NCI-H2107 treated with DMSO at 0.1 percent for 48 hours (cell line): ENCODE measurements at regions not wholly inside any gene's neighbourhood (a gene's known extent, or its start where the extent isn't known, plus 50 kb on each side); places are given as distances from the start of the nearest gene placed in this dataset.

Experiments used
- DNase-seq: peaks from one replicate; lab custom pipeline; 2025; ENCODE audit not compliant: unreplicated experiment; lab: John Stamatoyannopoulos, UW

- DNase-seq, result no peak
Measured at GRCh38 chr16:13545271-13545670, 374.7 kb upstream of the ERCC4 start.

- no peak for DNase-seq
Measured at GRCh38 chr16:13550254-13550653, 369.7 kb upstream of the ERCC4 start.

DNA sequence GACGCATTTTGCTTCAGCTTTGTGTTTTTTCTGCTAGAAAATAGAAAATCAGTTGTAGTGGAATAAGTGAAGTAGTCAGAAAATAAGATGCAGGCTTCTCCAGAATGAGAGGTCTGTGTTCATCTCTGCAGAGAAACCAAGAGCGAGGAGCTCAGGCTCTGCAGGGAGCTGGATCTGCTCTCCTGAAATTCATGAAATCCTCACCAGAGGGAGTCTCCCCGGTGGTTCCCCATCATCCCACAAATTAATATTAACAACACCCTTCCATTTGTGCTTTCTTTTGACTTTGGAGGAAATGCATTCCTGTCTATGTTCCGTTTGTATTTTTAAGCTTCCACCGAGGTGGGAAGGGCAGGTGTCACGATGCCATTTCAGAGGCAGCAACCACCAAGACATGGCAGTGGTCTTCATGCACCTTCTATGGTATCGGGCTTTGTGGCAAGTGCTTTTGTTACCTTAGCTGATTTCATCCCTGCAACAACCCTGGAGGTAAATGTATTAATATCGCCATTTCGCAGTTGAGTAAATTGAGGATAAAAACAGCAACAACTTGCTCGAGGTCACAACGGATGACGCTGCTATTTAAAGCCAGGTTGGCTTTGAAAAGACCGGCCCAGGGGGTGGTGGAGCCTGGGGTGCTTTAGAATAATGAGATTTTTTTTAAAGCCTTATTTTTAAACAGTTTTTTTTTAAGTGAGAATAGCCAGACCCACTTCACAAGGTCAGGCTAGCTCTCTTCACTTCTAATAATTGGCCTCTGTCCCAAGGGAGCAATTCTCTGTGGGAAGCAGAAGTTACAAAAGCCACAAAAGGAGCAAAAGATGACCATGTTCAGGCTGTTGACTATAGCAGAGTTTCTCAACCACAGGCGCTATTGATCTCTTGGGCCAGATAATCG lies 367.6 kb upstream of the ERCC4 start:
- DNase-seq, result no peak

DNA sequence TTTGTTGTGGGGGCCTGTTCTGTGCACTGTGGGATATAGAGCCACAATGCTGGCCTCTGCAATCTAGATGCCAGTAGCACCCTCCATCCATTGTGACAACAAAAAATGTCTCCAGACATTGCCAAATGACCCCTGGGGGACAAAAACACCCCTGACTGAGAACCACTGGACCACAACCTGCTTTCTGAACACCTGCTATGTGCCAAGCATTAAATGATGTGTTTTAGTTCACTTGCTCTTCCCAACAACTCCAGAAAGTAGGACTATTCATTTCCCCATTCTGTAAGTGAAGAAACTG lies 367.0 kb upstream of the ERCC4 start:
- DNase-seq, result no peak

DNA sequence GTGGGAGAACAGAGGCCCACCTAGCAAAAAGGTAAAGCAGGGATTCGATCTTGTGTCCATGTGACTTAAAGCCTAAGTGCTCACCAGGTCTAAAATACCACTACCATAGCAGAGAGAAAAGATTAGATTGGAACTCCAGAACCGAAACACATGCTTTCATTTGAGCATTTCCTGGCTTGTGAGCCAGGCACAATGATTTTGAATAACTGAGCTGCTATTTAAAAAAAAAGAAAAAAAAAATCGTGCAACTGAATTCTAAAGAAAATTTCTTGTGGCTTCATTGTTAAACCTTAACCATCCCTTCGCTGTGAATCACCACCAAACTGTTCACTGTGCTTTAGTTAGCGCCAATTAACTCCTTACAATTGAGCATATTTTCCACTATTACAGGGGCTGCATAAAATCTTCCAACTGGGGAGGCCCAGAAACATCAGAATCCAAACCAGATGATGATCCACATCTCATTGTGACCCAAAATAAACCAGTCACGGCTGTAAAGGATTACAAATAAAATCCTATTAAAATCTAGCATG lies 366.4 kb upstream of the ERCC4 start:
- no peak for DNase-seq

DNA sequence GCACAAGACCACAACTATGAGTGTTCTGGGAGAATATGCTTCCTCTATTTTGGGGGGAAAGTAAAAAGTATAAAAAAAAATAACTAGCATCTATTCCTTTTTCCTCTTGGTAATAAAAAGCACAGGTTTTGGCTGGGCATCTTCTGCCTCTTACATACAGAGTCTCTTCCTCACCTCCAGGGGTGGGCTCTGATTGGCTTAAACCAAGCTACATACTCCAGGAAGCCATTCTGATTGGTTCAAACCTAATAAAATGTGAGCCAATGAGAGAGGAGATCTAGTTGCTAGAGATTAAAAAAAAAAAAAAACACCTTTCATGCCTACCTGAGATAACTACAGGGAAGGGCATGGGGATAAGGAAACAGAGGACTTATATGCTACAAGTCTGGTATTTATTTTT lies 365.9 kb upstream of the ERCC4 start:
- DNase-seq, result no peak

DNA sequence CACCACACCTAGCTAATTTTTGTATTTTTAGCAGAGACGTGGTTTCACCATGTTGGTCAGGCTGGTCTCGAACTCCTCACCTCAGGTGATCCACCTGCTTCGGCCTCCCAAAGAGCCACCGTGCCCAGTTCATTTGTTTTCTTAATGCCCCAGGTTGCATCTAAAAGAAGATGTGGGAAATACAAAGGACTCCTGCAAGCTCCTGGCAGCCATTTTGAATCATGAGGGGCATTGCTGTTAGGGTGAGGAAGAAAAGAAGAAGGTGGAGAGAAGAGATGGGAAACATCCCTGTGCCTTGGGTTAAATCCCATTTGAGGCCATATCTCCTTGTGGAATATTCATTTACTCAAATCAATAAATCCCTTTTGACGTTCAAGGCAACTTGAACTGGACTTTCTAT lies 365.3 kb upstream of the ERCC4 start:
- DNase-seq, result no peak

DNA sequence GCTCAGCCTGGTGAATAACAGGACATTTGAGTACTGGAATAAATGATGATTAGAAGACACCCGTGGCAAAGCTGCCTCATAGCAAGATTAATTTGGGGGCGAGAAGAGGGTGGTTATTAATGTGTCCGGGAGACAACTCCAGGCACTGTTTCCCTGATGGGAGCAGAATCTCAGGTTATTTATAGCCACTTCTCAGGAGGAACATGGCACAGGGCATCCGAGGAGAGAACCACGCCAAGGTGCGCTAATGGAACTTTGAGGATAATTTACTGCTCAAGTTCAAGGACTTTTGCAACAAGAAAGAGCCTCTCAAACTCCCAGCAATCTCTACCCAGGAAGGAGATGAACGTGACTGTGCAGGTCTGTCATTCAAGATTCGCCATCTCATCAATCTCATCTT lies 362.5 kb upstream of the ERCC4 start:
- no peak for DNase-seq

DNA sequence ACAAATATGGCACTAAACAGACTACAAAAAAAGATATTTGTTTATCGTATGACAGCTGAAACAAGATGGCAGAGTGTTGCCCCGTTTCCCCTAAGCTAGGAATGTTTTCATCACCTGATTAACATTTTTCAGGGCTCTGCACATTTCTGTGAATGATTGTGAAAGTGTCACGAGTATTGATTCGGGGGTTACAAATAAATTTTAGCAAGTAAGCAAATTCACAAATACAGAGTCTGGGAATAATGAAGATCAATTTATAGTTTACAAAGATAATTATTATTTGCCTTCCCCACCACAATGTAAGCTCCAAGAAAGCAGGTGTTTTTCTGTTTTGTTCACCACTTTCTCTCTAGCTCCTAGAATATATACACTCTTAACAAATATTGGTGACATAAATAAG lies 361.2 kb upstream of the ERCC4 start:
- no peak for DNase-seq

GRCh38 chr16:13559624-13560023 lies 360.3 kb upstream of the ERCC4 start:
- no peak for DNase-seq

DNA sequence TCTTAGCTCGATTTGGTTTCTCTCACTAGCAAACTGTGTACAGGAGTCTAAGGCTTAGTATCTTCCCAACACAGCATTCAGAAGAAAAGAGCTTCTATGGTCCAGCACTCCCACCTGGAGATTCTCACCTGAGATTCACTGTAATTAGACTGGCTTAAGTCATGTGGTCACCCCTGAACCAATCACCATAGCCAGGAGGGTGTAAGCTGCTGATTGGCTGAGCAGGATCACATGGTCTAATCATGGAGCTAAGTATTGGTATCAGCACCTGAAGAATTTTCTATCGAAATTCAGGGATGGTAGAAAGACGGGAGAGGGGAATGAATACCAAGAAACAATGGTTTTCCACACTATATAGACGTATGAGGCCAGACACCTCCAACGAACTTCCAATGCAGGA lies 359.8 kb upstream of the ERCC4 start:
- DNase-seq, result no peak

DNA sequence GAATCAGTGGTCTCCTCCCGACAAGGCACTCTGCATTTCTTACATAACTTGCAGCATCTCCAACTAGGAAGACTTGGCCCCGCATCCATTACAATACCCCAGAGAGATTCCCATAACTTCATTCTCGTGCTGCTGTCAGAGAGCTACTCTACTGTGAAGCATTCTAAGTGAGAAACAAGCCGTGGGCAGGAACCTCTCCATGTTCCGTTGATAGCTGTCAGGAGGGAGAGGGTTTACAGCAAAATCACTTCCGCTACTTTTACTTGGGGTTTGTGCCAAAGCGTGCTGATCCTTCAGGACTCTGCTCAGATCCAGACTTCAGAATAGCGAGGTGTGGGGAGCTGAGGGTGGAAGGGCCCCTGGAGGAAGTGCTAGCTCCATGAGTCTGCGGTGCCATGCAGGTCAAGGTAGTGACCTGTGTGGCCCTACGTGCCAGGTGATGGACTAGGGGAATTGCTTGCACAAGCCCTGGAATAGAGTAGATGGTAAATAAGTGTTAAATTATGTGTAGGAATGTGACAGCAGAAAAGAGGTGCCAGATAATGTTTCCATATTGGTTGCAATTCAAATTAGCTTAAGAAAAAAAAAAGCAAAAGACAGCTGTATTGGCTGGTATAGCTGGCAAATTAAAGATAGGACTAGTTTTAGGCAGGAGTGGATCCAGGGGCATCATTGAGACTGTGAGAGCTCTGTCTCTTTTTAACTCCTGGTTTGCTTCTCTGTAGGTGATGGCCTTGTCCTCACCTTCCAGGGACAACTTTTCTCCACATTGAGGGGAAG lies 358.5 kb upstream of the ERCC4 start:
- DNase-seq, result no peak

DNA sequence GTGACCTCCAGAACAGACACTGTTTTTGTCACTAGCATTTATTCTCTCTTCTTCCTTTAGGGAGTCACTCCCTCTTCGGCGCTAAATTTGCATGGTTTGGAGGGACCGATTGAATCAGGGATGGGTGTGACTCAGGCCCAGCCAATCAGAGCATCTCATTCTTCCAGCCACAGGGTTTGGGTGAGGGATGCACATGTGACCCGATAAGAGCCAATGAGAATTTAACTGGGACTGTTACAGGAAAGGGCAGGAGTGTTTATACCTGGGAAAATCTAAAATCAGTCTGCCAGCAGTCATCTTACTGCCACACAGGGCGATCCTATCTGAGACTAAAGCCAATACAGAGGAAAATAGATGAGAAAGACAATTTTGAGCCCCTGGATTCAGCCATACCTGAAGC lies 351.2 kb upstream of the ERCC4 start:
- no peak for DNase-seq

DNA sequence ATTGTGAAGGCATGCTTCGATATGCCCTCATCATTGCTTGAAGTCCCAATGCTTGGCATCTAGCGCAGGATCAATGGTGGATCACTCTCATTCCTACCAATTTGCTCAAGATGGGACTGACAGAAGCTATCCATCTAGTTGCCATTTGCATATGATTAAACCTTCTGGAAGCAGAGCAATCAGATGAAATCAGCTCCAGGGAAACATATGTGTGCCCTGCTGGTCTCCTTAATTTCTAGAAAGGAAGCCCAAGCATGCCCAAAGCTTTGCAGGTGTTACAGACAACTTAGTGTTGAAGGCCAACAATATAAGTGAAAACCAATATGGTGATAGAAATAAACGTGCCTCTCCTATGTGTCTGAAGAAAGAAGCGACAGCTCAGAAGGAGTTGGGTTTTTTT lies 350.0 kb upstream of the ERCC4 start:
- no peak for DNase-seq

GRCh38 chr16:13571036-13571435 lies 348.9 kb upstream of the ERCC4 start:
- DNase-seq, result no peak

DNA sequence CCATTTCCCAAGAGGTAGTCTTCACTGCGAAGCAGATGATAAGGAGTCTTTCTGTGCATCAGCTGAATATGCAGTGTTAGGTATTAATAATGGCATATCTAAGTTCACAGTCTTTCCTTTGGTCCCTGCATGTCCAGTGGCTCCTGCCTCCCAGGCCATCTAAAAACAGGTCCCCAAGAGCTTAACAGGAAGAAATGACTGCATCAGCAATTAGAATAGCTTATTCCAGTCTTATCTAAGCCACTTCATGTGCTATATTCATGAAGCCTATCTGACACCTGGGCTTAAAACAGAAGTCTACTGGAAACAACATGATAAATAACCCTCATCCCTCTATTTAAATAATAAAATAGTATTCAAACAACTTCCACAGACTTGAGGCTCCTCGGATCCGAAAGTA lies 346.1 kb upstream of the ERCC4 start:
- DNase-seq, result no peak

DNA sequence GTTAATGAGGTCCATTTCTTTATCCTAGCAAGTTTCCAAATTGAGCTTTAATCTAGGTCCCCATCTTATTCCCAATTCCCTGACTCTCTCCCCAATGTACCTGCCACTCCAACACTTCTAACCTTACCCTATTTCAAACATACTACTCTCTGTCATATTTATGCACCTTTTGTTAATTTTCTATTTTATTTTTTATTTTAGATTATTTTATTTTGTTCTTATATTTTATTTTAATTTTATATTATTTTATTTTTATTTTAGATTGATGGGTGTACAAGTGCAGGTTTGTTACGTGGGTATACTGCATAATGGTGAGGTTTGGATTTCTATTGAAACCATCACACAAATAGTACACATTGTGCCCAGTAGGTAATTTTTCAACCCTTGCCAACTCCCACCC lies 333.9 kb upstream of the ERCC4 start:
- no peak for DNase-seq

- DNase-seq, result no peak
Measured at GRCh38 chr16:13587181-13587580, 332.8 kb upstream of the ERCC4 start.

DNA sequence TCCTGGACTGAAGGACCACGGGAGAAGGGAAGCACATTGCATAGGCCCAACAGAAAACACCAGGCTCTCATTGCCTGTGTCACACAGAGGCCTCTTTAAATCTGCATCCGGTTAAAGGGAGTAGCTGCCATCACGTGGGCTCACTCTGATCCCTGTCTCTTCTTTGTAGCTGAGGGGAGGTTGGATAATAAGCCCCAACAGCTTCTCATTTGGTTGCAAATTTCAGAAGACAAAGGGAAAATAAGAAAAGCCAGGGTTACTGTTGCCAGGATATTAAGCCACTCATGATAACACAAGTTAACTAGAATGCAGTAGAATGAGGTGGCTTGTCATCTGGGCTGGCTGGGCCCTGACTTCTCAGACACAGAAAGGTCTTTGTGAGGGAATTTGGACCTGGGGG lies 325.1 kb upstream of the ERCC4 start:
- no peak for DNase-seq

GRCh38 chr16:13606804-13607203 lies 313.1 kb upstream of the ERCC4 start:
- no peak for DNase-seq

- DNase-seq, result no peak
Measured at GRCh38 chr16:13607289-13607688, 312.7 kb upstream of the ERCC4 start.

GRCh38 chr16:13611596-13611995 lies 308.4 kb upstream of the ERCC4 start:
- no peak for DNase-seq
